ENCODE measurements at regions not wholly inside any gene's neighbourhood (a gene's known extent, or its start where the extent isn't known, plus 50 kb on each side); places are given as distances from the start of the nearest gene placed in this dataset.

DNA sequence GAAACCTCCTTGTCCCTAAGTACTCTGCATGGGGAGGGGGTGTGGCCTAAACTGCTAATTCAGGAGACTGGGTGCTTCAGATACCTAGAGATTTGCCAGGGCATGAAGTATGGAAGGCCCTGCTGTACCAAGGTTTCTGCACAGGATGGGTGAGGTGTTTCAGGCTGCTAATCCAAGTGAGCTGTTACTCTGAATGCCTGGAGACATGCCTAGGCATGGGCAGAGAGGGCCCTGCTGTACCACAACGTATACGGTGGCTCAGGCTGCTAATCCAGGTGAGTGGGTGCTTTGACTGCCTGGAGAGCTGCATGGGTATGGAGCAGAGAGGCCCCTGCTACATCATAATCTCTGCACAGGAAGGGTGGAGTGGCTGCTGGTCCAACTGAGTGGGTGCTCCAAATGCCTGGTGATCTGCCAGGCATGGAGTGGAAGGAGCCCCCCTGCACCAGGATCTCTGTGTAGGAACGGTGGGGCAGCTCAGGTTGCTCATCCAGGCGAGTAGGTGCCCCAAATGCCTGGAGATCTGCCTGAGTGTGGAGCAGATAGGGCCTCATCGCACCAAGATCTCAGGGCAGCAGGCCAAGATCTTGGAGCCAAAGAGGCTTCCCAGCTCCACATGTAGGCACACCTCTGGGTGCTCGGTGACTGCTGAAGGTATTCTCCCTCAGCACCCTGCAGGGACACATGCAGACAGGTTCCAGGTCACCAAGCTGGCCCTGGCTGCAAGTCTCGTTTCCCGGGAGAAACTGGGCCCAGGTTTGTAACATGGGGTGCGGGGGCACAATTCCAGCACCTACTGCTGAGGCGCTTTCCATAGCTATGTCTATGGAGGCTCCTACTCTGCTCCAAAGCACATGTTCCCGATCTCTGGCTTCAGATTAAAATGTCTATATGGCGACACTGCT, 252.5 kb upstream of the PLXNA2 start:
- TF ChIP-seq NFIC (IDR thresholded peaks at IDR 0.05), result no peak
- TF ChIP-seq, protein P1, sequence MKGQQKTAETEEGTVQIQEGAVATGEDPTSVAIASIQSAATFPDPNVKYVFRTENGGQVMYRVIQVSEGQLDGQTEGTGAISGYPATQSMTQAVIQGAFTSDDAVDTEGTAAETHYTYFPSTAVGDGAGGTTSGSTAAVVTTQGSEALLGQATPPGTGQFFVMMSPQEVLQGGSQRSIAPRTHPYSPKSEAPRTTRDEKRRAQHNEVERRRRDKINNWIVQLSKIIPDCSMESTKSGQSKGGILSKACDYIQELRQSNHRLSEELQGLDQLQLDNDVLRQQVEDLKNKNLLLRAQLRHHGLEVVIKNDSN (IDR thresholded peaks at IDR 0.05), result no peak
- TF ChIP-seq EP300 (IDR thresholded peaks at IDR 0.05; ENCODE audit: borderline replicate concordance), result no peak
- TF ChIP-seq TEAD4 (IDR thresholded peaks at IDR 0.05), result no peak

DNA sequence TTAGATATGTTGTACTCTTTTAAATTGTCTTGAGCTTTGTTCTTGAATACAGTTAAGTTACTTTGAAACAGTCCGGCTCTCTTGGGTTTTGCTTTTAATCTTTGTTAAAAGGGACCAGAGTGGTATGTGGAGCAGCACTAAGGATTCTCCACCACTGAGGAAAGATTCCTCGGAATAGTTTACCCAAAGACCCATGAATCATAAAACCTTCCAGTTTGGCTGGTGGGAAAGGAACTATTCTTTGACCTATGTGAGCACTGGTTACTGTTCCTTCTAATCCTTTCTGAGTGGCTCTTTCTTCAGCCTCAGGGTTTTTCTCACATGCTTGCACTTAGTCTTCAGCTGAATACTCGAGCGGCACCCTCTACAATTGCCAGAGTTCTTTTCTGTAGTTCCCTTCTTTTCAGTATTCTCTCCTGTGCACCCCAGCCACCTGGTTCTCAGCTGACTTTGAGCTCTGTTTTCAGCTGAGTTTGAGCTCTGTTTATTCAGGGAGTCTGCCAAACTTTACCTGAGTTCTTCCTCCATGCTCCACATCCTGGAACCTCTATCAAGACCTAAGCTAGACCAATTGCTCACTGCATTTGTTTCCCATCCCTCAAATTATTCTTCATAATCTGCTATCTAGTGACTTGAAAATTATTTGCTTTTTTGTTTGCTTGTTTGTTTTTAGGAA, 253.8 kb upstream of the PLXNA2 start:
- TF ChIP-seq TCF12 (IDR thresholded peaks at IDR 0.05; ENCODE audit: low read depth), result no peak
- no peak for TF ChIP-seq CEBPB (IDR thresholded peaks at IDR 0.05)
- no peak for TF ChIP-seq ZBTB7A (IDR thresholded peaks at IDR 0.05; ENCODE audit: low read depth)
- TF ChIP-seq EGR1 (IDR thresholded peaks at IDR 0.05), result no peak

DNA sequence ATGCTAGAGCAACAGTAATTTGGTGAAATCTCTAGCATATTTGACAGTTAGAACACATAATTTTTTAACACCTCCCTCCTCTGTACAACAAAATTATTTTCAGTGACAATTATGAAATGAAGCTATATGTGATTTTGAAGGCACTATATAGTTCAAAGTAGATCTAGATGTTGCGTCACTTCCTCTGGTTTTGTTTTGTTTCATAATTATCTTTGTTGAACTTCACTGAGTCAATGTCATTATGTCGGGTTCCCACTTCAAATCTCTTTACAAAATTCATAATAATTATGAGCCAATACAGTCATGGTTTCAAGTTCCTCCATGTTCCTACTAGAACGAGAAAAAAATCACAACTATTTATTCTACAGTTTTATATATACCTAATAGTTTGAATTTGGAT, 254.8 kb upstream of the PLXNA2 start:
- TF ChIP-seq EGR1 (IDR thresholded peaks at IDR 0.05) (no peak), TEAD4 (IDR thresholded peaks at IDR 0.05) (no peak), CEBPB (IDR thresholded peaks at IDR 0.05) (no peak), TCF12 (IDR thresholded peaks at IDR 0.05; ENCODE audit: low read depth) (no peak), CREB1 (IDR thresholded peaks at IDR 0.05; ENCODE audit: low read depth) (no peak), ZBTB7A (IDR thresholded peaks at IDR 0.05; ENCODE audit: low read depth) (no peak)
- TF ChIP-seq, protein P2, sequence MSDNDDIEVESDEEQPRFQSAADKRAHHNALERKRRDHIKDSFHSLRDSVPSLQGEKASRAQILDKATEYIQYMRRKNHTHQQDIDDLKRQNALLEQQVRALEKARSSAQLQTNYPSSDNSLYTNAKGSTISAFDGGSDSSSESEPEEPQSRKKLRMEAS (IDR thresholded peaks at IDR 0.05), result no peak
- TF ChIP-seq, protein P3, sequence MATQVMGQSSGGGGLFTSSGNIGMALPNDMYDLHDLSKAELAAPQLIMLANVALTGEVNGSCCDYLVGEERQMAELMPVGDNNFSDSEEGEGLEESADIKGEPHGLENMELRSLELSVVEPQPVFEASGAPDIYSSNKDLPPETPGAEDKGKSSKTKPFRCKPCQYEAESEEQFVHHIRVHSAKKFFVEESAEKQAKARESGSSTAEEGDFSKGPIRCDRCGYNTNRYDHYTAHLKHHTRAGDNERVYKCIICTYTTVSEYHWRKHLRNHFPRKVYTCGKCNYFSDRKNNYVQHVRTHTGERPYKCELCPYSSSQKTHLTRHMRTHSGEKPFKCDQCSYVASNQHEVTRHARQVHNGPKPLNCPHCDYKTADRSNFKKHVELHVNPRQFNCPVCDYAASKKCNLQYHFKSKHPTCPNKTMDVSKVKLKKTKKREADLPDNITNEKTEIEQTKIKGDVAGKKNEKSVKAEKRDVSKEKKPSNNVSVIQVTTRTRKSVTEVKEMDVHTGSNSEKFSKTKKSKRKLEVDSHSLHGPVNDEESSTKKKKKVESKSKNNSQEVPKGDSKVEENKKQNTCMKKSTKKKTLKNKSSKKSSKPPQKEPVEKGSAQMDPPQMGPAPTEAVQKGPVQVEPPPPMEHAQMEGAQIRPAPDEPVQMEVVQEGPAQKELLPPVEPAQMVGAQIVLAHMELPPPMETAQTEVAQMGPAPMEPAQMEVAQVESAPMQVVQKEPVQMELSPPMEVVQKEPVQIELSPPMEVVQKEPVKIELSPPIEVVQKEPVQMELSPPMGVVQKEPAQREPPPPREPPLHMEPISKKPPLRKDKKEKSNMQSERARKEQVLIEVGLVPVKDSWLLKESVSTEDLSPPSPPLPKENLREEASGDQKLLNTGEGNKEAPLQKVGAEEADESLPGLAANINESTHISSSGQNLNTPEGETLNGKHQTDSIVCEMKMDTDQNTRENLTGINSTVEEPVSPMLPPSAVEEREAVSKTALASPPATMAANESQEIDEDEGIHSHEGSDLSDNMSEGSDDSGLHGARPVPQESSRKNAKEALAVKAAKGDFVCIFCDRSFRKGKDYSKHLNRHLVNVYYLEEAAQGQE (IDR thresholded peaks at IDR 0.05; ENCODE audit: low read depth), result no peak

DNA sequence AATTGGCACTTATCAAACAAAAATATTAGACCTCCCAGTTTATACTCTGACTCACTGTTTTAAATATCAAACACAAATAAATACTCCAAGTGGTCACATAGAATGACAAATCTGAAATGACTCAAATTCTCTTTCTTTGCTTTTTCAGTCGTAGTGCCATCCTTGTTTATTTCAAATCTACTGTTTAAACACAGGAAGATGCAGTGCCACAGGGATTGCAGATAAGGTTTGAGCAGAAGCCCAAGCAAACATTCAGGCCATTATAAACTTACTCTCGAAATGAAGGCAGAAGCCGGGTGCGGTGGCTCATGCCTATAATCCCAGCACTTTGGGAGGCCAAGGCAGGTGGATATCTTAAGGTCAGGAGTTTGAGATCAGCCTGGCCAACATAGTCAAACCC, 255.4 kb upstream of the PLXNA2 start:
- TF ChIP-seq, protein P2 (IDR thresholded peaks at IDR 0.05), result no peak
- TF ChIP-seq NFIC (IDR thresholded peaks at IDR 0.05) (no peak), ZBTB7A (IDR thresholded peaks at IDR 0.05; ENCODE audit: low read depth) (no peak), RAD21 (IDR thresholded peaks at IDR 0.05; ENCODE audit: low read depth) (no peak), TEAD4 (IDR thresholded peaks at IDR 0.05) (no peak), EGR1 (IDR thresholded peaks at IDR 0.05) (no peak), EP300 (IDR thresholded peaks at IDR 0.05; ENCODE audit: borderline replicate concordance) (no peak), YY1 (IDR thresholded peaks at IDR 0.05; ENCODE audit: low read depth) (no peak), CREB1 (IDR thresholded peaks at IDR 0.05; ENCODE audit: low read depth) (no peak), TAF1 (IDR thresholded peaks at IDR 0.05; ENCODE audit: low read depth) (no peak), TCF12 (IDR thresholded peaks at IDR 0.05; ENCODE audit: low read depth) (no peak), FOXM1 (IDR thresholded peaks at IDR 0.05; ENCODE audit: borderline replicate concordance, low read depth) (no peak), CEBPB (IDR thresholded peaks at IDR 0.05) (no peak)
- TF ChIP-seq, protein P3 (IDR thresholded peaks at IDR 0.05; ENCODE audit: low read depth), result no peak

DNA sequence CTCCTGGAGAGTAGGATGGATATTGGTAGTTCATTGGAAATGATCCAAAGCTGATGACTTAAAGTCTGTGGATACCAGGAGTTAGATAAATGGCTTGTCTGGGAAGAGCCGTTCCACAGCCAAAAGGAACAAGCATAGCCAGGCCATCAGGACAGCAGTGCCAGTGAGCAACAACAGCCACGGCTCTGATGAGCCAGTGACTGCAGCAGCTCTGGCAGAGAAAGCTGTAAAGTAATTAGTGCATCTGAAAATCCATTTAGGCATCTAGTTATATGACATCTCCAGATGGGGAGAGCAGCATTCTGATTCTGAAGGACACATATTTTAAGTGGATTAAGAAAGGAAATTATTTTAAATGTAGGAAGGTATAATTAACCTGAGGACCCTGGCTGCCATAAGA, 256.2 kb upstream of the PLXNA2 start:
- TF ChIP-seq FOXM1 (IDR thresholded peaks at IDR 0.05; ENCODE audit: borderline replicate concordance, low read depth) (no peak), ZBTB7A (IDR thresholded peaks at IDR 0.05; ENCODE audit: low read depth) (no peak), TAF1 (IDR thresholded peaks at IDR 0.05; ENCODE audit: low read depth) (no peak), CEBPB (IDR thresholded peaks at IDR 0.05) (no peak)
- TF ChIP-seq, protein P2 (IDR thresholded peaks at IDR 0.05), result no peak

DNA sequence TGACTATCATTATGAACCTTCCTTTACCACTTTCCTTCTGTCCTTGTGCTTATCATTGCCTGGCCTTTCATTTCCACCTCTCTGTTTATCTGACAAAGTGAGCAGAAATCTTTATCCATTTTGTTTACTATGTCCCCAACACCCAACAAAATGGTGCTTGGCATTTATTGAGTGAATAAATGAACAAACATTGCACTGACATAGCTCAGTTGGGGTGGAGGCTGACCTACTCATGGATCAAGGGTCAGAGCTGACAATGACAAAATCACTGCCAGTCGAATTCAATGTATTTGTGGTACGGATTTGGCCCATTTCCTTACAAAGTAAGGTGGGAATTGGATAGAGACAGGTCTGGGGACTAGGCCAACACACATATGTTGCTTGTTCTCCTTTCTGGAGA, 257.4 kb upstream of the PLXNA2 start:
- TF ChIP-seq TEAD4 (IDR thresholded peaks at IDR 0.05) (no peak), CREB1 (IDR thresholded peaks at IDR 0.05; ENCODE audit: low read depth) (no peak), EGR1 (IDR thresholded peaks at IDR 0.05) (no peak), YY1 (IDR thresholded peaks at IDR 0.05; ENCODE audit: low read depth) (no peak), FOXM1 (IDR thresholded peaks at IDR 0.05; ENCODE audit: borderline replicate concordance, low read depth) (no peak), CEBPB (IDR thresholded peaks at IDR 0.05) (no peak), TCF12 (IDR thresholded peaks at IDR 0.05; ENCODE audit: low read depth) (no peak), RAD21 (IDR thresholded peaks at IDR 0.05; ENCODE audit: low read depth) (no peak), TAF1 (IDR thresholded peaks at IDR 0.05; ENCODE audit: low read depth) (no peak), ZBTB7A (IDR thresholded peaks at IDR 0.05; ENCODE audit: low read depth) (no peak)
- TF ChIP-seq, protein P1 (IDR thresholded peaks at IDR 0.05), result no peak
- TF ChIP-seq, protein P2 (IDR thresholded peaks at IDR 0.05), result no peak
- TF ChIP-seq, protein P3 (IDR thresholded peaks at IDR 0.05; ENCODE audit: low read depth), result no peak

All from Ishikawa (cell line).